Sigmoid colon (tissue), 6 donors: ENCODE measurements at regions not wholly inside any gene's neighbourhood (a gene's known extent, or its start where the extent isn't known, plus 50 kb on each side); places are given as distances from the start of the nearest gene placed in this dataset.

Experiments
- DNase-seq: peaks from one replicate; pipeline ENCODE4 v3.0.0-alpha.2; 2019
- H3K27ac ChIP-seq, 4 donors: fragments of 200-600 bp; sonication (generic); one replicate each; pipeline ENCODE4 v1.5.1; 2016 to 2019; ENCODE audit warnings: mild to moderate bottlenecking in 1 of 4
- H3K27me3 ChIP-seq, 3 donors: fragments of 200-600 bp; sonication (generic); one replicate each; pipeline ENCODE4 v1.5.1; 2019; ENCODE audit warnings: mild to moderate bottlenecking in 1 of 3
- H3K36me3 ChIP-seq, 4 donors: fragments of 200-600 bp; sonication (generic); one replicate each; pipeline ENCODE4 v1.5.1; 2016 to 2019
- H3K4me1 ChIP-seq, 4 donors: fragments of 200-600 bp; sonication (generic); one replicate each; pipeline ENCODE4 v1.5.1; 2017 to 2019
- H3K4me3 ChIP-seq, 4 donors: fragments of 200-600 bp; sonication (generic); one replicate each; pipeline ENCODE4 v1.5.1; 2017 to 2019; ENCODE audit warnings: mild to moderate bottlenecking in 2 of 4, moderate library complexity in 1 of 4
- H3K9me3 ChIP-seq, 4 donors: fragments of 200-600 bp in 3 of 4; sonication (generic) in 3 of 4; one replicate each; pipeline versions ENCODE4 v1.5.1 to v1.6.1; 2013 to 2019
- CTCF ChIP-seq, 4 experiments: fragments of 450-650 bp in 3 of 4; fragments of 200-600 bp in 1 of 4; IDR thresholded peaks; one replicate each; pipeline ENCODE4 v1.5.1; 2016 to 2019; ENCODE audit warnings: antibody characterized with exemption in 4 of 4, mild to moderate bottlenecking in 3 of 4, moderate library complexity in 2 of 4
- EP300 ChIP-seq, 4 donors: sonication (generic); formaldehyde crosslinking; IDR thresholded peaks; one replicate each; pipeline ENCODE4 v1.6.1; 2017; ENCODE audit warnings: antibody characterized with exemption in 4 of 4
- POLR2A ChIP-seq, 2 donors: fragments of 450-650 bp; IDR thresholded peaks; one replicate each; pipeline ENCODE4 v1.6.1; 2016; ENCODE audit warnings: antibody characterized with exemption in 2 of 2, mild to moderate bottlenecking in 2 of 2, moderate library complexity in 2 of 2
- POLR2AphosphoS5 ChIP-seq, 4 donors: sonication (generic); formaldehyde crosslinking; IDR thresholded peaks; one replicate each; pipeline ENCODE4 v1.6.1; 2017; ENCODE audit warnings: antibody characterized with exemption in 4 of 4
- WGBS, 2 donors: extraction: QIAGEN DNeasy Blood & Tissue Kit; methylation state at CpG; one replicate each; pipeline ENCODE4 v1.1.7; 2013; 5-methylcytosine and 5-hydroxymethylcytosine counted together
- intact Hi-C: fragments of 100-400 bp; cut with DNase I; formaldehyde crosslinking; loops from one replicate; pipeline ENCODE4 v1.15.1; 2023
- donor health status: healthy with polysubstance abuse.
- donor health status: healthy.

GRCh38 chr12:115094163-115094816 is 410.3 kb upstream of the TBX3 start:
- Histone ChIP-seq H3K36me3 (no peaks in the 10 kb centered on the region), H3K4me3 (no peak overlapping the region), H3K4me1 (no peaks in the 10 kb centered on the region), H3K27me3 (no peaks in the 10 kb centered on the region), H3K9me3 (no peaks in the 10 kb centered on the region), H3K27ac (no peak overlapping the region)
- no peak for TF ChIP-seq EP300 (IDR thresholded peaks at IDR 0.05)
- intact Hi-C loops, result no loop called here
- 66 to 68% methylated on average over 9 of the region's 9 CpGs for WGBS, 2 donors
- no peak for DNase-seq

GRCh38 chr12:115093261-115093660 is 409.3 kb upstream of the TBX3 start:
- Histone ChIP-seq H3K27ac (no peak overlapping the region), H3K4me3 (no peak overlapping the region), H3K36me3 (no peaks in the 10 kb centered on the region), H3K4me1 (no peaks in the 10 kb centered on the region), H3K27me3 (no peaks in the 10 kb centered on the region), H3K9me3 (no peaks in the 10 kb centered on the region)
- 85 to 91% methylated on average over 1 of the region's 1 CpG for WGBS, 2 donors
- TF ChIP-seq POLR2A (IDR thresholded peaks at IDR 0.05), result no peak
- no peak for TF ChIP-seq POLR2AphosphoS5 (IDR thresholded peaks at IDR 0.05)
- TF ChIP-seq CTCF (IDR thresholded peaks at IDR 0.05), result no peak
- TF ChIP-seq EP300 (IDR thresholded peaks at IDR 0.05), result no peak
- no peak for DNase-seq
- intact Hi-C loops, result no loop called here

GRCh38 chr12:115090783-115091182 is 406.8 kb upstream of the TBX3 start:
- Histone ChIP-seq H3K4me3 (no peak overlapping the region), H3K9me3 (no peaks in the 10 kb centered on the region), H3K4me1 (no peaks in the 10 kb centered on the region), H3K27ac (no peak overlapping the region), H3K36me3 (no peaks in the 10 kb centered on the region), H3K27me3 (no peaks in the 10 kb centered on the region)
- no peak for DNase-seq
- intact Hi-C loops, result no loop called here
- 76 to 84% methylated on average over 4 of the region's 4 CpGs for WGBS, 2 donors
- TF ChIP-seq POLR2A (IDR thresholded peaks at IDR 0.05) (no peak), CTCF (IDR thresholded peaks at IDR 0.05) (no peak), POLR2AphosphoS5 (IDR thresholded peaks at IDR 0.05) (no peak), EP300 (IDR thresholded peaks at IDR 0.05) (no peak)

GRCh38 chr12:115088995-115089841 is 405.2 kb upstream of the TBX3 start:
- no peaks in the 10 kb centered on the region for H3K36me3 ChIP-seq
- H3K9me3 ChIP-seq, result no peaks in the 10 kb centered on the region
- no peak overlapping the region for H3K4me3 ChIP-seq
- no peak for DNase-seq
- TF ChIP-seq EP300 (IDR thresholded peaks at IDR 0.05) (no peak), CTCF (IDR thresholded peaks at IDR 0.05) (no peak), POLR2AphosphoS5 (IDR thresholded peaks at IDR 0.05) (no peak), POLR2A (IDR thresholded peaks at IDR 0.05) (no peak)
- H3K27me3 ChIP-seq, result no peaks in the 10 kb centered on the region
- no peaks in the 10 kb centered on the region for H3K4me1 ChIP-seq
- 74 to 85% methylated on average over 13 of the region's 13 CpGs for WGBS, 2 donors
- no peak overlapping the region for H3K27ac ChIP-seq
- intact Hi-C loops, result no loop called here

GRCh38 chr12:115088328-115088994 is 404.5 kb upstream of the TBX3 start:
- Histone ChIP-seq H3K27me3 (no peaks in the 10 kb centered on the region), H3K36me3 (no peaks in the 10 kb centered on the region), H3K9me3 (no peaks in the 10 kb centered on the region), H3K4me3 (no peak overlapping the region), H3K4me1 (no peaks in the 10 kb centered on the region), H3K27ac (no peak overlapping the region)
- 76 to 79% methylated on average over 3 of the region's 3 CpGs for WGBS, 2 donors
- intact Hi-C loops, result no loop called here
- no peak for DNase-seq
- TF ChIP-seq POLR2AphosphoS5 (IDR thresholded peaks at IDR 0.05), result no peak
- TF ChIP-seq POLR2A (IDR thresholded peaks at IDR 0.05), result no peak
- no peak for TF ChIP-seq CTCF (IDR thresholded peaks at IDR 0.05)
- TF ChIP-seq EP300 (IDR thresholded peaks at IDR 0.05), result no peak
